ENCODE measurements at regions not wholly inside any gene's neighbourhood (a gene's known extent, or its start where the extent isn't known, plus 50 kb on each side); places are given as distances from the start of the nearest gene placed in this dataset.

DNA sequence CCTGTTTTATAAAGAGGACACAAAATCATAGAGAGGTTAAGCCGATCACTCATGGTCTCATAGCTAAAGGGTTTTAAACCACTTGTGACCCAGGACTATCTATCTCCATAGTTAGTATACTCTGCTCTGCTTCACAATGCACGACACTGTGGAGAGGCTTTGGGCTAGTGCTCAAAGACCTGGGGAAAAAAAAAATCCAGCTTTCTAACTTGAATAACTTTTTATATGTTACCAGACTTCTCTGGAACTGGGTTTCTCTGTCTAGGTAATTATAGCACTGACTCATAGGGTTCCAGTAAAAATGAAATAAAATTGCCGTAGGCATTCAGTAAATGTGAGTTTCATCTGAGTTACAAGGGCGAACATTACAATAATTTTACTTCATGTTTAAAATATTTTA, 273.7 kb upstream of the TECRL start:
- H3K9ac ChIP-seq (ENCODE audit: low read length) = no peak overlapping the region
- no peak for DNase-seq (ENCODE audit: low read depth, low spot score)
- CTCF ChIA-PET = no interaction called here
- intact Hi-C loops (cut with micrococcal nuclease) = no loop called here
- no peaks in the 10 kb centered on the region for H3K27me3 ChIP-seq (ENCODE audit: insufficient read depth, low read length)
- H3K9me3 ChIP-seq (ENCODE audit: control insufficient read depth in 1 of 2, insufficient read depth in 1 of 2, low read depth in 1 of 2, low read length in 2 of 2) = no peaks in the 10 kb centered on the region; a peak in 2 of 4 replicates
- no peaks in the 10 kb centered on the region for H3K4me1 ChIP-seq (ENCODE audit: control insufficient read depth in 1 of 2, insufficient read depth in 2 of 2, low read length in 2 of 2)
- no peak overlapping the region for H3K27ac ChIP-seq (ENCODE audit: low read depth, low read length)
- no peaks in the 10 kb centered on the region for H3K36me3 ChIP-seq (ENCODE audit: control insufficient read depth in 1 of 2, insufficient read depth in 2 of 2, low read length in 2 of 2)
- ATAC-seq = no peak
- no peak overlapping the region for H2AFZ ChIP-seq (ENCODE audit: low read depth, low read length, poor library complexity, severe bottlenecking)
- no peaks in the 10 kb centered on the region for H3K9me2 ChIP-seq (ENCODE audit: insufficient read depth)
- H3K4me3 ChIP-seq (replicated peaks in 1 of 2; ENCODE audit: low read depth in 1 of 2, low read length in 2 of 2) = no peak overlapping the region
- POLR2A ChIA-PET = no interaction called here
- H3K4me2 ChIP-seq (ENCODE audit: low read length) = no peak overlapping the region
- no peaks in the 10 kb centered on the region for H3K79me2 ChIP-seq (ENCODE audit: insufficient read depth, low read length)
- no TSS peak for BruUV-seq (replicated peaks)
- RAD21 ChIA-PET (ENCODE audit: low non-redundant PET in 1 of 2, low total read pairs in 2 of 2, uncharacterized antibody in 2 of 2, unreplicated experiment in 2 of 2) = no interaction called here
- TF ChIP-seq ZFX (IDR thresholded peaks at IDR 0.05) (no peak), EZH2phosphoT487 (IDR thresholded peaks at IDR 0.05; ENCODE audit: borderline replicate concordance) (no peak), SRF (IDR thresholded peaks at IDR 0.05; ENCODE audit: low read depth) (no peak), FOSL1 (IDR thresholded peaks at IDR 0.05; ENCODE audit: low read depth) (no peak), RAD21 (IDR thresholded peaks at IDR 0.05; ENCODE audit: low read depth) (no peak), EGR1 (IDR thresholded peaks at IDR 0.05; ENCODE audit: low read depth) (no peak), CEBPB (IDR thresholded peaks at IDR 0.05; ENCODE audit: low read depth) (no peak), EZH2 (IDR thresholded peaks at IDR 0.05) (no peak), SP1 (IDR thresholded peaks at IDR 0.05; ENCODE audit: low read depth) (no peak), CBX3 (IDR thresholded peaks at IDR 0.05; ENCODE audit: low read depth) (no peak), JUND (IDR thresholded peaks at IDR 0.05) (no peak), SIN3A (IDR thresholded peaks at IDR 0.05; ENCODE audit: low read depth) (no peak), POLR2AphosphoS5 (IDR thresholded peaks at IDR 0.05; ENCODE audit: low read depth, low read length) (no peak), ZNF274 (IDR thresholded peaks at IDR 0.05; ENCODE audit: low read depth, low read length) (no peak)
- TF ChIP-seq, protein P1, sequence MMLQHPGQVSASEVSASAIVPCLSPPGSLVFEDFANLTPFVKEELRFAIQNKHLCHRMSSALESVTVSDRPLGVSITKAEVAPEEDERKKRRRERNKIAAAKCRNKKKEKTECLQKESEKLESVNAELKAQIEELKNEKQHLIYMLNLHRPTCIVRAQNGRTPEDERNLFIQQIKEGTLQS (IDR thresholded peaks at IDR 0.05) = no peak
- TF ChIP-seq, protein P2, sequence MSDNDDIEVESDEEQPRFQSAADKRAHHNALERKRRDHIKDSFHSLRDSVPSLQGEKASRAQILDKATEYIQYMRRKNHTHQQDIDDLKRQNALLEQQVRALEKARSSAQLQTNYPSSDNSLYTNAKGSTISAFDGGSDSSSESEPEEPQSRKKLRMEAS (IDR thresholded peaks at IDR 0.05) = no peak
- TF ChIP-seq, protein P3, sequence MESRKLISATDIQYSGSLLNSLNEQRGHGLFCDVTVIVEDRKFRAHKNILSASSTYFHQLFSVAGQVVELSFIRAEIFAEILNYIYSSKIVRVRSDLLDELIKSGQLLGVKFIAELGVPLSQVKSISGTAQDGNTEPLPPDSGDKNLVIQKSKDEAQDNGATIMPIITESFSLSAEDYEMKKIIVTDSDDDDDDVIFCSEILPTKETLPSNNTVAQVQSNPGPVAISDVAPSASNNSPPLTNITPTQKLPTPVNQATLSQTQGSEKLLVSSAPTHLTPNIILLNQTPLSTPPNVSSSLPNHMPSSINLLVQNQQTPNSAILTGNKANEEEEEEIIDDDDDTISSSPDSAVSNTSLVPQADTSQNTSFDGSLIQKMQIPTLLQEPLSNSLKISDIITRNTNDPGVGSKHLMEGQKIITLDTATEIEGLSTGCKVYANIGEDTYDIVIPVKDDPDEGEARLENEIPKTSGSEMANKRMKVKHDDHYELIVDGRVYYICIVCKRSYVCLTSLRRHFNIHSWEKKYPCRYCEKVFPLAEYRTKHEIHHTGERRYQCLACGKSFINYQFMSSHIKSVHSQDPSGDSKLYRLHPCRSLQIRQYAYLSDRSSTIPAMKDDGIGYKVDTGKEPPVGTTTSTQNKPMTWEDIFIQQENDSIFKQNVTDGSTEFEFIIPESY (IDR thresholded peaks at IDR 0.05; ENCODE audit: extremely low read depth, insufficient replicate concordance, low read length) = no peak
- TF ChIP-seq, protein P4, sequence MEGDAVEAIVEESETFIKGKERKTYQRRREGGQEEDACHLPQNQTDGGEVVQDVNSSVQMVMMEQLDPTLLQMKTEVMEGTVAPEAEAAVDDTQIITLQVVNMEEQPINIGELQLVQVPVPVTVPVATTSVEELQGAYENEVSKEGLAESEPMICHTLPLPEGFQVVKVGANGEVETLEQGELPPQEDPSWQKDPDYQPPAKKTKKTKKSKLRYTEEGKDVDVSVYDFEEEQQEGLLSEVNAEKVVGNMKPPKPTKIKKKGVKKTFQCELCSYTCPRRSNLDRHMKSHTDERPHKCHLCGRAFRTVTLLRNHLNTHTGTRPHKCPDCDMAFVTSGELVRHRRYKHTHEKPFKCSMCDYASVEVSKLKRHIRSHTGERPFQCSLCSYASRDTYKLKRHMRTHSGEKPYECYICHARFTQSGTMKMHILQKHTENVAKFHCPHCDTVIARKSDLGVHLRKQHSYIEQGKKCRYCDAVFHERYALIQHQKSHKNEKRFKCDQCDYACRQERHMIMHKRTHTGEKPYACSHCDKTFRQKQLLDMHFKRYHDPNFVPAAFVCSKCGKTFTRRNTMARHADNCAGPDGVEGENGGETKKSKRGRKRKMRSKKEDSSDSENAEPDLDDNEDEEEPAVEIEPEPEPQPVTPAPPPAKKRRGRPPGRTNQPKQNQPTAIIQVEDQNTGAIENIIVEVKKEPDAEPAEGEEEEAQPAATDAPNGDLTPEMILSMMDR (IDR thresholded peaks at IDR 0.05 in 2 of 3, conservative IDR thresholded peaks at IDR 0.05 in 1 of 3; ENCODE audit: borderline replicate concordance in 1 of 3, insufficient read depth in 1 of 3, low read depth in 2 of 3, low read length in 2 of 3) = no peak
- H4K20me1 ChIP-seq (ENCODE audit: insufficient read depth) = no peaks in the 10 kb centered on the region

Measured in HCT116 (cell line).